Glomerular endothelial cell (primary cell): ENCODE measurements at regions not wholly inside any gene's neighbourhood (a gene's known extent, or its start where the extent isn't known, plus 50 kb on each side); places are given as distances from the start of the nearest gene placed in this dataset.
"Not testable (repeated sequence)": the region's sequence is repeated elsewhere in the genome, so short reads cannot be mapped to it uniquely, and the experiment has no call there.

Experiments used
- DNase-seq: peaks from one replicate; pipeline ENCODE4 v3.0.0-alpha.2; 2011; ENCODE audit warnings: low read depth, low spot score; ENCODE audit errors: extremely low read depth

DNA sequence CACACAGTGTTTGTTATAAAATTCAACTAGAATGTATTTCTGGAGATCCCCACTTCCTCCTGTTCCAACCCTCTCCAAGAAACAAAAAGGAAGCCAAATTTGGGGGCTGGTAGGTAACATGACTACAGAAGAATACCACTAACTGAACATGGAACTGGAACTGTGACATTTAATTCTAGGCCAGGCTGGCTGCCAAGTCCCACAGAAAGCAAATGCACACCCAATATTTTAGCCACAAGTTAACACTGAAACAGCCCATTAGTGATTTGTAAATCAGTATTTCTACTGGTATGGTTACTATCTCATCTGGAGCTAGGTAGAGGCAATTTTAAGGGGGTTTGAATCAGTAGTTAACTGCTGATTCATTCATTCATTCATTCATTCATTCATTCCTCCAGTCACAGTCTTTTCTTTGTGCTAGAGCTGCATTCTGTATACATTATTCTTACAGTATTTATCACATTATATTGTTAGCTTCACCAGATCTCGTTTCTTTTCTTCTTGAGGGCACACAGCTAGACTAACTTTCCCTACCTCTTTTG is 131.7 kb upstream of the GDNF start:
- no peak for DNase-seq

DNA sequence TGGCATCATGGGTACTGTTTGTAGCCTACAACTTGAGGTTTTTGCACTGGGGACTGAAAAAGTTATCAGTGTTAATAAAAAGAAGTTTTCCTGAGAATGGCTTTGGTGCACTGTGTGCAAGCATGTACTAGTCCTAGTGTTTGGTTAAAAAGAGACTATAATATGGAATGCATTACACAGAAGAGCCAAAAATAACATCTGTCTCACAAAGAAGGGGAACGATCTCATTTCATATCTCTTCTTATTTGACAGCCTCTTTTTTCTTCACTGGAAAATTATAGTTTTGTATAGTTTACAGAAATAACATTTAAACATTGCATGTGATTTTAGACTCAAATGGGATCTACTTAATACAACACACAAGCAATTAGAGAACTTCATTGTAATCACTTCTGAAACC is 127.0 kb upstream of the GDNF start:
- no peak for DNase-seq

DNA sequence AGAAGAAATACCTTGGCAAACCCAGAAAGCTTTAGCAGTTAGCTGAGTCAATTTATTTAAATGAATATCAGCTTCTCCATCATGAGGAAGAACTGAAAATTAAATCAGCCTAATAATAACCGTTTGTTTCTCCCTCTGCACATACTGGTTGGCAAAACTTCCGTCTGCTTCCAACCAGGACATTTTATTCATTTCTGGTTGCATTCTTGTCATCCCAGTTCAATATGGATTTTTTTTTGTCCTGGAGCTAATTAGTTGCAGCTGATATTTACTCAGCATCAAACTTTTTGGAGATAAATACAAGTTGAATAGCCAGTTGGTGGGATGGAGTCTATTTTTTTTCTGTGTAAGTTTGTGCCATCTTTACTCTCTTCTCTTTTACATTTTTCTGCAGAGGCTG is 126.5 kb upstream of the GDNF start:
- DNase-seq = no peak

DNA sequence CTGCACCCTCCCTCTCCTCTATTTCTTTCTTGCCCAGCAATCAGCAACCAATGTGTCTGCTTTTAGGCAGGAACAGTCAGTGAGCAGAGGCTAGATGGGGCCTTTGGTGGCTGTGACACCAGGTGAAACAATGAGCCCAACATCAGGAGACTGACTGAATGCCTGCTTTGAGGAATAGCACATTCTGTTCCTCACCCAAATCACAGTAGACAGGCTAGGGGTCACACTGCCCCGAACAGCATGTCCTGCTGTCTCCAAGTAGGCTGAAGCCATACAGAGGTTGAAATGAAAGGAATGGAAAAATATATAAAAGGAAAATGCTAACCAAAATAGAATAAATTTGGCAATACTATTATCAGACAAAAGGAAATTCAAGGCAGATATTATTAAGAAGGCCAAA is 122.5 kb upstream of the GDNF start:
- no peak for DNase-seq

DNA sequence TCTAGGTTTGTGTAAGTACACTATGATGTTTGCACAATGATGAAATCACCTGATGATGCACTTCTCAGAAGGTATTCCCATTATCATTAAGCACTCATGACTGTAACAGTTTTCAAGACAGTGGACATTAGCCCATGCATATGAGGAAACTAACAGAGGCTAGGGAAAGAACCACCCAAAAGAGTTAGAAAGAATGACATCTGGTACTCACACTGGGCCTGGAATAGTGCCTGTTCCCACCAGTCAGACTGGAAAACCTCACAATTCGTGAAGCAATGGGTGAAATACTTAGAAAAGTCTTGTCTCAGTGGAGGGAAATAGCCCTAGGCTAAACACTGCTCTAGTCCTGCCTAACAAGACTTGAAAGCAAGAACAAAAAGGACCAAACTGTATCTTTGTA is 117.4 kb upstream of the GDNF start:
- DNase-seq = no peak

DNA sequence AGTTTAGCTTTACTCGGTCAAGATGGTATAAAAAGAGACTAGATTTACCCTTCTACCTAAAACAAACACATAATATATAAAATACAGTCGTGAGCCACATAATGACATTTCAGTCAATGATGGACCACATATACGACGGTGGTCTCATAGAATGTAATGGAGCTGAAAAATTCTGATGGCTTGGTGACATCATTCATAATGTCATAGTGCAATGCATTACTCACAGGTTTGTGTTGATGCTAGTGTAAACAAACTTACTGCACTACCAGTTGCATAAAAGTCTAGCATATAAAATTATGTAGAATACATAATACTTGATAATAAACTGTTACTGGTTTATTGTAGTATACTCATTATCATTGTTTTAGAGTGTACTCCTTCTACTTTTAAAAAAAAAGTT is 115.9 kb upstream of the GDNF start:
- no peak for DNase-seq

DNA sequence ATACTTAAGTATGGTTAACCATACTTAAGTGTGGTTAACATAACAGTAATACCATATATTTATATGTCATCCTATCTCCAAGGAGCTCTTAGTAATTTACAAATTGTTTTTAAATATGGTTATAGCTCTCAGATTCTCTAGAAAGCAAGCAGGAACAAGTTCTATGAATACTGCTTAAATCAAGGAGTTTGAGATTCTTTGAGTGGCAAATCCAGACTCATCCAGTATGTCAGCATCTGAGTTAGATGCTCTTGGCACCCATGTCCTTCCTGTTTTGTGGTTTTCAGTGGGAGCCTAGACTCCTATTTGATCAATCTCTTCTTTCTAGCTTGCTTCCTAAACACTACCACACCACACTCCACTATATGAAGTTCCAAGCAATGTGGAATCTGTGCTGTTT is 114.7 kb upstream of the GDNF start:
- DNase-seq = no peak

DNA sequence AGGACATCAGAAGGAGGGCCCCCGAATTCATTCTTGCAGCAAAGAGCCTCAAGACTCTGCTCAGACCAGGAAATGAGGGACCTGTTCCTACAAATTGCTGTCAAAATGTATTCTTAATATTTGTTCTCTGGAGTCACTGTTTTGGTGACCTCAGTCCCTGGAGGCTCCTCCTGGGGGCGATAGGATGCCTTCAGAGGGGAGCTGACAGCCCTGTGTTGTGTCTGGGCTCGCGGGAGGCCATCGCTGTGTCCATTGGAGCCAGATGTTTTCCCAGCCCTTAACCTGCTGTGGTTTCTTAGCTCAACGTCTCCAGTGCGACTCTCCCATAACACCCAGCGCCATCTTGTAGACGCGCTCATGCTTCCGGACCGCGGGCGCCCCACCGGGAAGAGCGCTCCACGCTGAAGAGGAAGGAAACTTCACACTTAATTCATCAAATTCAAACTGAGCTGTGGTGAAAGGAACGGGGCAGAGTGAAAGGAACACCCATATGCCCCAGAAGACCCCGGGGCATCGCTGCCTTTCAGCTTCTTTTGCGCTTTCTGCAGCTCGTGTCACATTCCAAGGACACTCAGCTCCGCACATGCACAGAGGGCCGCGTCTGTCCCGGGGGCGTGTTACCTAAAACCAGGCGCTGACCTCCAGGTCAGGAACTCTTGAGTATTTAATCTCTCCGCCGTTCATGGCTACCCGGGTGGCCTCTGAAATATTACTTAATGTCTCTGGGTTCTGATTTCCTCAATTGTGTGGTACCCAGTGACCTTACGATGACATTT is 112.3 kb upstream of the GDNF start:
- no peak for DNase-seq

DNA sequence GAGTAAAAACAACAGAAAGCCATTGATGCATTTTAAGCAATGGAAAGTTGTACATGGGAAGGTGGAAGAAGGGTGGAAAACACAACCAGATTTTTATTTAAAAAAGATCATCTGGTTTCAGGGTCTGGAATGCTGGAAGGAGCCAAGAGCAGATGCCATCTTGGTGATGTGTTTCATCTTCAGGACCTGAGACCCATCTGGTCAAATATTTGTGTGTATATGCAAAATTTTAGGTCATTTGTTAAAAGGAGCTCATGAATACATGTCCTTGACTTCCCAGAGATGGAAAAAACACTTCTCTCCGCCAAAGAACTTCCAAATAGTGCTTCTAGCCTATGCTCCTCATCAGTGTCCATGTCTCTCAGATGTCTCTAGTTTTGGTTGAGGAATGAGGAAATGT is 110.6 kb upstream of the GDNF start:
- no peak for DNase-seq

DNA sequence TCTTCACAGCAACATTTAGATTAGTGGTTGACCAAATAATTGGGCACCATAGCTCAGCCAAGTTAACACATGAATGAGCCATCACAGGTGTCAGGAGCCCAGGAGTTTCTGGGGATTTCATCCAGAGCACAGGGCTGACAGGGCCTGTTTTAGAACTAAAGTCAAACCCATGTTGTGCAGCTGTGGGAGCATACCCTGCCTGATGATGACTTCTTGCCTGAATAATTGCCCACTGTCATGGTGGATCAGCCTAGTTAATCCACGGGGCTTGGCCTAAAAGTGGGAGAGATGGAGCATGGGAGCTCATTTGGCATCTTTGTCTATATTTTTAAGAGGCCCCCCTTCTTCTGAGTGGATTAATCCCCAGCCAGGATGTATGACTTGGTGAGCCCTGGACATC is 105.6 kb upstream of the GDNF start:
- DNase-seq = no peak

DNA sequence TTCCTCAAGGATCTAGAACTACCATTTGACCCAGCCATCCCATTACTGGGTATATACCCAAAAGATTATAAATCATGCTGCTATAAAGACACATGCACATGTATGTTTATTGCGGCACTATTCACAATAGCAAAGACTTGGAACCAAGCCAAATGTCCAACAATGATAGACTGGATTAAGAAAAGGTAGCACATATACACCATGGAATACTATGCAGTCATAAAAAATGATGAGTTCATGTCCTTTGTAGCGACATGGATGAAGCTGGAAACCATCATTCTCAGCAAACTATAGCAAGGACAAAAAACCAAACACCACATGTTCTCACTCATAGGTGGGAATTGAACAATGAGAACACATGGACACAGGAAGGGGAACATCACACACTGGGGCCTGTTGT is 103.3 kb upstream of the GDNF start:
- DNase-seq = not testable (repeated sequence)

DNA sequence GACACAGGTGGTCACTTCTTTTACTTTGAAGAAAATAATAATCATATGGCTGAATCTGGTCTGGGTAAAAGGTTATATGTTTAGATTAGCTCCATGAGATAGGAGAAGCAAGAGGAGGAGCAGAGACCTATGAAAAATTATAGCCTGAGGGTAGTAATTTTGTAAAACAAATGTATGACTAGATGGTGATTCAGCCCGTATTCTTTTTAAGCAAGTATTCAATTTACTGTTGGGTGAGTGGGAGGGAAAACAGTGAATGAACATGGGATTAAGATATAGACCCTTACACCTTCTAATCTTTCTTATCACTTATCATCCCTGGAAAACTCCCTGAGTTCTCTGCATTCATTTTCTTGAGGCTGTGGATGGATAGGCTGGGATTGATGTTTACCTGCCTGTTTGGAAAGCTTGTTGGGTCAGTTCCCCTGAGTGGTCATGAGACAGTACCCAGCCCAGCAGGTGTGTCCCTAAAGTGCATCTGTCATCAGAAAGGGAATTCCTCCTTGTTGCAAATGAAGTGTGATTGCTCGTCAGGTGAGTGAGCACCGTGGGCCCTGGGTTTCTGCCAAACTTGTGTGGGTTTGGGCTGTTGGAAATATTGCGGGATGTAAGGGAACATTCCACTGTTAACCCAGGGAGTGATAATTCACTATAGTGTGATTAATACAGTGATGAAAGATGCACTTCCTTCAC is 101.2 kb upstream of the GDNF start:
- no peak for DNase-seq

DNA sequence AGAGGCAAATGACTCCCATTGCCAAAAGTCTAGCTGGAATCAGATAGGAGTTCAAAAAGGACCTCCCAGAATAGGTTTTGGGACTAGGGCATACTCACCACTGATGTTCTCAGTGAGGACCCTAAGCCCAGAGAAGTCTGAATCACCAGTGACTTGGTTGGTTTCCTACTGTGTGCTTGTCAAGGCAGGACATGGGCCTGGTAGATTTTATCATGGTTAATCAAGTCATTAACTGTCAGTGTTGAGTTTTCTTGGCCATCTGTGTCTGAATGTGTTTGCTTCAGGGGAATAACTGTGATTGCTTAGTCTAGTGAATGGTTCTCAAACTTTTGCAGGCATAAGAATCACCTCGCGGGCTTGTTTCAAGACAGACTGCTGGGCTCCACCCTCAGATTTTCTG is 99.0 kb upstream of the GDNF start:
- DNase-seq = no peak

DNA sequence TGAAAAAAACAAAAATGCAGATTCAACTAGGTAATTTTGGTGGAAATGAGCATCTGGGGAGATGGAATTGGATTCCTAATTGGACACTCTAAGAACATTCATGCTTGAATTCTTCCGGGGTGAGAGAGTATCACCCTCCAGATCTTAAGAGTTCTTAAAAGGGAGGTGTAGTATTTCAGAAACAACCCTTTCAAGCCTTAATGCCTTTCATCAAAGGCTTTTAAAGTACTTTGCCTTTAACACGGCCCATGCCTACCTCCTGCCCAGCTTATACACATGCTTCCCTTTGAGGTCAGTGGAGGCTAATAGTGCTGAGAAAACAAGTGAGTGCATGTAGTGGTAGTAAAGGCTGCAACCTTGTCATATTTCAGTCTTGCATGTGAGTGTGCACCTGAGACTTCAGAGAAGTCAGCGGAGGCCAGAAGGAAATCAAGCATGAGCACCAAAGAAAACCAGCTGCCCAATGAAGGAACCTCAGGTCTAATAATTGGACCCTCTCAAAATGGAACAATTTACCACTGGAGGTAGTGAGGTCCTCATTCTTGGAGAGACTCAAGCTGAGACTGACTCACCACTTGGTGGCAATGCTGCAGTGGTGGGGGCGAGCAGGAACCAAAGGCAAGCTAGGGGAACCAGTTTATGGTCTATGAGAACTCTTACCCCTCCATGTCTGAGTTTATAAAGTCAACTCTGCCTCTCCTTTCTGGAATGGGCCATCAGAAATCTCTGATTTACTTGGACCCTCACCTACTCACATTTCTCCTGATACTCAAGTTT is 98.4 kb upstream of the GDNF start:
- no peak for DNase-seq

DNA sequence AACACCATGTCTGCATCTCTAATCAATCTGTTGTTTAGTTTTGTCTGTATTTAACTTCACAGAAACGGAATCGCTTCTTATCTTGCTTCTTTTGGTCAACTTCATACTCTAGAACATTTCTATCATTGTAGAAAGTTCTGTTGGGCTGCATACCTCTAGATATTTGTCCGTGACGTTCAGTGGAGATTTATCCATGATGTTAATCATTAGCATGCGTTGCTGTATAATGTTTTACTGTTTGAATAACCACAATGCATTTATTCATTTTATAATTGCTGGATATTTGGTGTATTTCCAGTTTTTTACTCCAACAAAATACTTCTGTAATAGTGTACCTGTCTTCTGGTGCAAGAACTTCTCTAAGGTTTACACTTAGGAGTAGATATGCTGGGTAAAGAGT is 96.2 kb upstream of the GDNF start:
- DNase-seq = no peak

DNA sequence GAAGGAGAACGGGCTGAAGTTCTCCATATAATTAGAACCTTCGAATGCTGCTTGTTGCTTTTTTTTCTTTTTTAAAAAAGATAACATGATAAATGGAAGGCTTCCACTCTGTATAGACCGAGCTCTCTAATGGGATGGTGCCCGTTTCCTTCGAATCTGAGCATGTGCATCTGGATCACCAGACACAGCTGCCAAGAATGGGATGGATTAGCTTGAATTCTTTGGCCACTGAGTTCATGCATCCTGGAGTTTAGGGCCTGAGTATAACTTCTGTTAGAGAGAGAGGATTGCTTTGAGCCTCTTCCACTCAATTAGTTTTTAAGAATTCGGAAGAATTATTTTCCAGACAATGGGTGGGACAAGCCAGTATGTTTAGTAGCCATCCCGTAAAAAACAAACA is 93.7 kb upstream of the GDNF start:
- no peak for DNase-seq

DNA sequence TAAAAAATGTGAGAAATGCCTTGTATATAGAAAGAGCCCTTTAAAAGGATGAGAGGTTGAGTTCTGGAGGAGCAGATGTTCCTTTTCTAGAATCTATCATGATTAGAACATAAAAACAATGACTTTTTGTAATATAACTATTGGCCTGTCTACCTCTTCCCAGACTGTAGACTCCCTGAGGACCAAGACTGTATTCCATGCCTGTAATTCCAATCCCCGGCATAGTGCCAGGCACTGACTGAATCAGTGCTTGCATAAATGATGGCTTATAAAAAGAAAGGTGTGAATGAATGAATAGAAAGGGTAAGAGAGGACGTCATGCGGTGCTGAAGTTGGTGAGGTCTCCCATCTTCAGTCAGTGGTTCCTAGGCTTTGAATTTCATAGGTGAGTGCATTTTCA is 92.6 kb upstream of the GDNF start:
- no peak for DNase-seq

DNA sequence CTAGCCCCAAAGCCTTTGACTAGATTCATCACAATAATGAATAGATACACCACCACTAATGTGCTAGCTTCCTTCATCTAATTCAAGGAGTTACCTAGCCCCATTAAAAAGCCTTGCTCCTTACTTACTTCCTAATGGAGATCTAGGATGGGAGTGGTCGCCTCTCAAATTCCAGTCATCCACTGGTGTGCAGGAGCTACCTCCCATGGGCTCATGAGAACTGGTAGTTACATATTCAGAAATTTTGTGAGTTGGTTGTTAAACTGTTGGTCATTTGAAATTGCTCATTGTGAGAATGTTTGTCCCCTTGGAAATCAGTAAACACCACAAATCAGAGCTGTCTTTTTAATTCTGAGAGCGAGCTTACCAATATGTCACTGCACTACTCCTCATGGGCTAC is 91.7 kb upstream of the GDNF start:
- DNase-seq = no peak

DNA sequence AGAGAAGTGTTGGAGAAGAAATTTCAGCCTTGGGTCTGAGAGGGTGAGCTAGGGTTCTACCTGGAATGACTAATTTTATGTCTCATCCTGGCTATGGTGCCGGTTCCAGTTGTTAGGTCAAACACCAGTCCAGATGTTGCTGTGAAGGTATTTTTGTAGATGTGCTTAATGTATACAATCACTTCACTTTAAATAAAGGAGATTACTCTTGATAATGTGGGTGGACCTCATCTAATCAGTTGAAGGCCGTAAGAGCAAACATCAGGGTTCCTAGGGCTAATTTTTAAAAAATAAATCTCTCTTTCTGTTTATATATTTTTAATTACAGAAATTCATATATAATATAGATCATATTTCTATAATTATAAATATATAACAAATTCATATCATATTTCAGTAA is 90.5 kb upstream of the GDNF start:
- DNase-seq = no peak

DNA sequence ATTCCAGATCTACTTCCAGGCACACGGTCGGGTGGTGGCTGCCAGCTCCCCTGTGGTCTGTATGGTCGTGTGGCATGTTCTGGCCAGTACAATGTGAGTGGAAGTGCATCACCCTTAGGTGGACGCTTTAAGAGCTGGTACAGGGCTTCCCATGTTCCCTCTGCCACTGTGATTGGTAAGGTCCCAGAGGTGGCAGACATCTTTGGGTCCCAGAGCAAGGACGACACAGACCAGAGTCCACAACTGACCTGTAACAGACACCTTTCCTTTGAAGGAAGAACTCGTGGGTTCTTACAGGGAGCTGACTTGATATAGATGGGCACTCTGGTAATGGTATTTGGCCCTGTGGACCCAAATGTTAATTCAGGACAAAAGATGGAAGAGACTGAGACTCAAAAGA is 90.0 kb upstream of the GDNF start:
- DNase-seq = no peak

DNA sequence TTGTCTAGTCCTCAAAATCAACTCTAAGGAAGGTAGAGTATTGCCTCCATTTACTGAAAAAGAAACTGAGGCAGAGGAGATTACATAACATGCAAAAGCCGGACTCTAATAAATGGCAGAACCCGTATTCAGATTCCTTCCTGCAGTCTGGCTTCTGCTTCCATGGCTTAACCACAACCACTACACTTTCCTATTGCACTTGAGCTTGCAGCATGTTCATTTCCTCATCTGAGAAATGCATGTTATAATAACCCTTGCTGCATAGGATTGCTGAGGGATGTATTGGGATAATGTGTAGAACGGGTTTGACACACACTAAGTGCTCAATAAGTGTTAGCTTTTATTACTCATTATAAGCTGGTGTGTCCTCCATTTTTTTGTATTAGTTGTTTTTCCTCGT is 87.9 kb upstream of the GDNF start:
- DNase-seq = not testable (repeated sequence)

DNA sequence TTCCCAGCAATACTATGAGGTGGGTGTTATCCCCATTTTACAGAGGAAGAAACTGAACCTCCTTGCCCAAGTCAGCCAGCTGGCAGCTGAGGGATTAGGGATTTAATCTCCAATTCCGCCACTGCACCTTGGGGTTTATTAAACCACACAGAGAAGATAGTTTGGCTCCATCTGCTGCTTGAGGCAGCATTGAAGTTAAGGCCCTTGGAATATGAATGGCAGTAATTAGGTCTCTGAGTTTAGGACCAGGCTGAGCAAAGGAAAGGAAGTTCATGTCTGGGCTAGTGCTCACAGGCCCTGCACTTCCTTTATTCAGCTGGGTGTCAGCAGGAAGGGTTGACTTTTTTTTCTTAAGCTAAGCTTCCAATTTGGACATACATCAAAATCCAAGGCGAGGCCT is 86.9 kb upstream of the GDNF start:
- no peak for DNase-seq
